ENCODE measurements at regions not wholly inside any gene's neighbourhood (a gene's known extent, or its start where the extent isn't known, plus 50 kb on each side); places are given as distances from the start of the nearest gene placed in this dataset.
"Not testable (repeated sequence)": the region's sequence is repeated elsewhere in the genome, so short reads cannot be mapped to it uniquely, and the experiment has no call there.

DNA sequence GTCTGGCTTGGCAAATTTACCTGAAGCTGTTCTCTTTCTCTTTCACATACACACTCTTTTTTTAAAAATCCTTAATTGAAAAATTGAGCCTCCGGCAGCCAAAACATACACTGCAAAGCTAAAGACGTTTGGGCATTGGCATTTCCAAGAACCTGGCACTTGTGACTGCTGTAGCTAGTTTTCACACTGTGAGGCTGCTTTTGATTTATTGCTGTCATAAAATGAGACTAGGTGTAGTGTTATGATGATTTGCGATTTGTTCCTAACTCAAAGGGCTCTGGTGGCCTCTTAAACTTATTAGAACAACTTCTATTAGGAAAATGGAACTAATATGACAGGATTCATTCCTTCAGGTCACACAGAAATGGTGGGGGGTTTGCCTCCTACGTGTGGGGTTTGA, 377.1 kb upstream of the FAR2 start:
- DNase-seq (ENCODE audit: low read depth) = no peak

DNA sequence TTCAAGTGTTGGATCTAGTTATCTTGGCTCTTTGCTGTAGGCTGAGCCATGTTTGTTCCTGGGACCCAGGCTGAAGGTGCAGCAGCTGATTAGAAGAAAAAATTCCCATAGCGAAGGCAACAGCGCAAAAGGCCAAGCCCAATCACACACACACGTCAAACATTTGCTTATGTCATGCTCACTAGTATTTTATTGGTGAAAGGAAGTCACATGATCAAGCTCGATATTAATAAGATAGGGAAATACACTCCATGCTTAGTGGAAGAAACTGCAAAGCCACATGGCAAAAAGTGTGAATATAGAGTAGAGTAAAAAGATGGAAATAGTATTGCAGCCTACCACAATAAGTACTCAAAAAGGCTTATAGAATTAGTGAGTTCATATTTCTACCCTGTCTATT, 373.5 kb upstream of the FAR2 start:
- DNase-seq (ENCODE audit: low read depth) = no peak

DNA sequence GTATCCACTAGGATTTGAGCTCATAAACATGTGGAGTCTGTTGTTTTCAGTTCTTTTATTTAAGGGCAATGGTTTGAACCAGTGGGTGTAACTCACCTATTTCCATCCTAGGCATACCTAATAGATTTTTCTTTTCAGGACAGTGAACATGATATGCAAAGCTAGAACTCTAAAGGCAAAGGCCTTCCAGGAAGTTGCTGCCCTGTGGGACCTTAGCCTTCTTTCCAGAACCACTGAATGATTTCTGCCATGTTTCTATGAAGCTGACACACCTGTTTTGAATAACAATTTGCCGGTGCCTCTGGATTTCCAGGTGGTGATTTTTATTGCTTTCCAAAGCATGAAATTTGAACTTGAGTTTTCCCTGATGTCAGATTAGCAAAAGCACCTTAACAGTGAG, 372.9 kb upstream of the FAR2 start:
- no peak for DNase-seq (ENCODE audit: low read depth)

DNA sequence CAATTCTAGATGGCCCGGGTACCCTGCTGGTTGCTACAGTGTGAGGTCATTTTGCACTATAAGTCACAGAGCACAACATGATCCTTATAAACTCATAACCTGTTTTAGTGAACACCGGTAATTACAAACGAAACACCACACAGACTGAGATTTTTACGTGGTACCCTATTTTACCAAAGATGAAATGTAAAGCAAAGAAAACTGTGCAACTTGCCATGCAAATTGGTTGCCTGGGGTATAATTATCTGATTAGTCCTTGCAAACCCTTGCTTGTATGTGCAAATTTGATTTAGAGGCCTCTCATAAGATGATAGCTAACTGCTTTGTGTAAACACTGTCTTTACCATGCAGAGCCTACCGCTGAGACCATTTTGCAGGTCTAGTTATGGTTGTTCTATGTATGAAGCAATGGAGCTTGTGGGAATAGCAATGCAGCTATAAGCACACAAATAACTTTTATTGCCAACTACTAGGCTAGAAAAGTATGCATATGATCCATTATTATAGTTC, 372.1 kb upstream of the FAR2 start:
- DNase-seq (ENCODE audit: low read depth) = no peak

DNA sequence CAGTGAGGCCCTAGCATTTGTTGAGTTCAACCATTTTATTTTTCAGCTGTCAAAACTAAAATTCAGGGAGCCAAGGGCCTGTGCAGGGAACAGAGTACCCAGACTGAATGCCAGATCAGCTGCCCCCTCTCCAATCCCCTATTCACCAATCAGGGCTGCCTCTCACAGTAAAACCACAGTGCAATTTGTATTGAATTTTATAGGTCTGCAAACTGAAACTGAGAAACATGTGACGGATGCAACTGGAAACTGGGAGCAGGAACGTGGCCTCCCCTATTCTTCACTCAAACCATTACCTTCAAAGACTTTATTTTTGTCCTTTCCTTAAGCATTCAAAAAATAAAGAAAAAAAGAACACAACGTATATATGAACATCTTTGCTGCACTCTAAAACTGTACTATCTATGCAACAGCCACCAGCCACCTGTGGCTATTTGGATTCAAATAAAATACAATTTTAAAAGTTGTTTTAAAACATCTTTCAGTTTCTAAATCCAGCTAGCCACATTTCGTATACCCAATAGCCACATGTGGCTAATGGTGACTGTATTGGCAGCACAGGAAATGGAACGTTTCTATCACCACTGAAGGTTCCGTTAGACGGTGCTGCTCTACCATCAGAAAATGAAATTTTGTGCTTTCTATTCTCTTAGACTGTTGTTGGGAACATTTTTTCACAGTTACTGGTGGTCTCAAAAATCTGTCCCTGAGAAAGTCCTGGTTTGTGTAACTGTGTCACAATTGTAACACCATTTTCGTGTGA, 371.3 kb upstream of the FAR2 start:
- no peak for DNase-seq (ENCODE audit: low read depth)

DNA sequence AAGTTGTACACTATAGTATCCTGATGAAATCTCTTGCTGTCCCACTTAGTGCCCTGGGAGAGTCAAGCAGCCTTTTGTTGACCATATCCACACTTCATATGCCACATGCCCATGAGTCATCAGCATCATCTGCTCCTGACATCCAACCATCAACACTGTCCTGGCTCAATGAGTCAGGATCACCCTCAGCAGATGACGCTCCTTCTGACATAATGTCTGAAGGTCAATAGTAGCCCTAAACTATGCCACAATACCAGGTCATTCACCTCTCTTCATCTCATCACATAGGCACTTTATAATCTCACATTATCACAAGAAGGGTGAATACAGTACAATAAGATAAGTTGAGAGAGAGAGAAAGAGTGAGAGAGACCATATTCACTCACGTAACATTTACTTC, 369.0 kb upstream of the FAR2 start:
- DNase-seq (ENCODE audit: low read depth) = peak; percentile 19

DNA sequence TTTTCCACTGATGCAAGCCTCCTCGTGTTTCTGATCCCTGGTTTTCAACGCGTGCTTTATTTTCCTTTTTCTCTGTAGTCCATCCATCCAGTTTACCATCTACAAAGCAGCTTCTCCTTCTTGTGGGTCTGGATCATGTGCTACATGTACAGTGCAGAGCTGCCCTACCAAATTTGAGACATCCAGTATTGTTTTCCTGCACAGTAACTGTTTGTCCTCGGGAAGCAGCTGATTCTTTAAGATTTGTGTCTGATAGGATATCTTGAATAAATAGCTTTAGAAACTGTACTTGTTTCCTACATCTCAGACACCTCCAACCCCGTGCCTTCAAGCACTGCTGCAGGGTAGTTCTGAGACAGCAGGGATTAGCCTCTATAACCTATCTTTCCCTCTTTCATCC, 368.1 kb upstream of the FAR2 start:
- DNase-seq (ENCODE audit: low read depth) = no peak

DNA sequence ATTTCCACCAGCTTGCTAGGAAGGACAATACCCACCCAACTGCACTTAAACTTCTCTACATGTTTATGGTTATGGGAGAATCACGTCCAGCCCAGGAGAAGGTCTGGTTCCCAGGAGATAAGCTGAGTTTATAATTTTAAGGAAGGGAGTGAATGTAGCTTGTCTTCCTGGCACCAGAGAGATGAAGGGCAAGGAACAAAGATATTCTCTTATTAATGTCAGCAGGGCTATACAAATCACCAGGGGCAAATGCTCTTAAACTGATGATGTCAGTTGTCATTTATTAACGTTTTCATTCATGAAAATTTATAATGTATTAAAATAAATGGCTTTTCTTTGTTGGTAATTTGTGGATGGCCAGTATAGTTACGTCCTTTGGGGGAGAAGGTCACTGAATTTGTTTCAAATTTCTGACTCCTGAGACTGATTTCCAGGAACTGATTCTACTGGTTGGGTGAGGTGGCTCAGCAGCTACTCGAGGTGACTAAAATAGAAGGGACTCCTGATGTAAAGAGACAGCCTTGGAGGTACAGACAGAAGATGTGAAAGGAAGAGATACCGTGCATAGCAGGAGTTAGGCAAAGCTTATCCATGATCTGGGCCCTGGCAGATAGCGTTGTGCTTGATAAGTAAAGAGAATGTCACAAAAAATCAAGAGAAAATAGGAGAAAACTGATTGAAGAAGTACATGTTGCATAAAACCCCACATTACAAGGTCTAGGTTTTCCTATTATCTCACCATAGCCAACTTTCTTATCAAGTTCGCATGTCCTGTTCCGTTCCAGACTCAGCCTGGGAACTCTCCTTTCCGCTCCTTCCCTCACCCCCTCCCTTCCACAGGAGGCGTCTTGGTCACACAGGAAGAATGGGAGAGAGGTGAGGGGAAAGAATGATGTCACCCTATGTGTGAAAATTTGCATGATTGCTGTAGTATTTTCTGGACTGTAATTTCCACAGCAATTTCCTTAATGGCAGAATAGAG, 367.1 kb upstream of the FAR2 start:
- no peak for DNase-seq (ENCODE audit: low read depth)

DNA sequence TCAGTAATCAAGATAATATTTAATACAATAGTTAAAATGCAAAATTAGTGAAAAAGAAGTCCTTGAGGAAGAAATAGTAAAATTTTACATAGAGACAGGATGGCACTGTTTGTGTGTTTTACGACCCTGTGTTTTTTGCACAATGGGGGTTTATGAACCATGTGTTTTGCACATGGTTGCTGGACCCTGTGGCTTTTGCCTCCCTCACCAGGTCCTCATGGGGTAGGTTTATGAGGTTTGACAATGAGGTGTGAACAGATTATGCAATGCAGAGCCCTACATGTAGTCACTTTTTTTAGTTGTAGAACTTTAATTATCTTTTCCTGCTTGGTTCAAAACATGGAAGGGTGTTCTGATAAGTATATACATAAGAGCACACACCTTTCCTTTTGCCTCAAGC, 366.3 kb upstream of the FAR2 start:
- no peak for DNase-seq (ENCODE audit: low read depth)

DNA sequence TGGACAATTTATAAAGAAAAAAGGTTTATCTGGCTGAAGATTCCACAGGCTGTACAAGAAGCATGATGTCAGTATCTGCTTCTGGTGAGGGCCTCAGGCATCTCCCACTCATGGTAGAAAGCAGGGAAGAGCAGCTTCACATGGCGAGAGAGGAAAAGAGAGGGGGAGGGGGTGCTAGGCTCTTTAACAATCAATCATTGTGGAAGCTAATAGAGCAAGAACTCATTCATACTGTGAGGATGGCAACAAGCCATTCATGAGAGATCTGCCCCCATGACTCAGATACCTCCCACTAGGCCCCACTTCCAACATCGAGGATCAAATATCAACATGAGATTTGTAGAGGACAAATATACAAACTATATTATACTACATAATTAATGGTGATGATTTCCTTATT, 361.9 kb upstream of the FAR2 start:
- DNase-seq (ENCODE audit: low read depth) = no peak

DNA sequence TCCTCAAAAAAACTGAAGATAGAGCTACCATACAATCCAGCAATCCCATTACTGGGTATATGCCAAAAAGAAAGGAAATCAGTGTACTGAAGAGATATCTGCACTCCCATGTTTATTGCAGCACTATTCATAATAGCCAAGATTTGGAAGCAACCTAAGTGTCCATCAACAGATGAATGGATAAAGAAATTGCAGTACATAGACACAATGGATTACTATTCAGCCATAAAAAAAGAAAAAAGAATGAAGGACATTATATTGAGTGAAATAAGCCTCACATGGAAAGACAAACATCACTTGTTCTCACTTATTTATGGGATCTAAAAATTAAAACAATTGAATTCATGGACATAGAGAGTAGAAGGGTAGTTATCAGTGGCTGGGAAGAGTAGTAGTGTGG, 360.8 kb upstream of the FAR2 start:
- DNase-seq (ENCODE audit: low read depth) = not testable (repeated sequence)

DNA sequence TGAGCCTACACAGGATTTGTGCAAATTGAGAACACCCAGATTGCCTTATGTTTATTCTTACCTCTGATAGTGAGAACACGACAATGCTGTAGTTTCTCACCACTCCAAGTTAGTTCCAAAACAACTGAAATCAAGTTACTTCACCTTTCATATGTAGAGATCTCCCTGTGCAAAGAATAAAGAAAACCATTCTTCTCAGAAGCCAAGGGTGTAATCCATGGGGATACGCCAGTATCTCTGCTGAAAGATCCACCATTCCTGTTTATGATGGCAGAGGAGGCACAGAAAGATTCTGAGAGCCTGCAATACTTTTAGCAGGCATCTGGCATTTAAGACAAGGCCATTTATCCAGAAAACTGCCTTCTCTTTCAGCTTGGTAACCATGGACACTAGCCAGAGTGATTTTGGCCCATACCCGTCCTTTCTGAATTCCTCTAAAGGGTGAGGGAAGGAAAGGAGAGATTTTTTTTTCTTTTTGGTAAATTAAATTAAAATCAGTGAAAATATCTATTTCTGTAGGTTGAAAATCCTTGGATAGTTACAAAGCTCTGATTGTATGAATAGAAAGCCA, 355.4 kb upstream of the FAR2 start:
- DNase-seq (ENCODE audit: low read depth) = no peak

DNA sequence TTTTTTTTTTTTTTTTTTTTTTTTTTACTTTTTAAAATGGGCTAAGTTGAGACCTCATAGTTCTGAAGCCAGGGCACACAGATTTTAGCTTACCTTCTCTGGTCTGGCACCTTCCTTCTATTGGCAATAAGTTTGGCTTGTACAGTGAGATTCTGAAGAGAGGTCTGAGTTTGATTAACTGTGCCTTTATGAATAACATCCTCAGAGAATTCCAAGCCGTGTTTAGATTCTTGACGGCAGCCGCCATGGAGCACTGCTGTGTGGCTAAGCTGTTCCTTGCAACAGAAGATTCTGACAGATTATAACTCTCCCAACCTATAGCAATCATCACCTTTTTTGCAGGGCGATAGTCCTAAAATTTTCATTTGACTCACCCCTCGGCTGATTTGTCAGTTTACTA, 354.9 kb upstream of the FAR2 start:
- DNase-seq (ENCODE audit: low read depth) = no peak

DNA sequence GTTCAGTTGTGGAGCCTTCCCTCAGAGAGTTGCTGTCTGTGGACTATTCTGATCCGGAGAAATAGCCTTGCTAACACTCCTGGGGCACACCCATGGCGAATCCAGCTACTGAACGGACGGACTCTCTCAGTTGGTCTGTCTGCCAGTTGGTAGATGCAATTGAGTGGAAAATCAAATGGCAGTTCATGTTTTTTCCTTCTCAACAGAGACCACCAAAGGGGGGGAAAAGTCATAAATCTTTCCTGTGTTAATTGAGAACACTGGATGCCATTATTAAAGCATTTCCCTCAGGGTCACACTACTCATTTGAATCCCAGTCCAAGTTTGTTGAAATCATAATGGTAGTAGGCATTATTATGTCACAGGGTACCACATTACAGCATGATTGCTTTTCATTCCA, 354.3 kb upstream of the FAR2 start:
- no peak for DNase-seq (ENCODE audit: low read depth)

DNA sequence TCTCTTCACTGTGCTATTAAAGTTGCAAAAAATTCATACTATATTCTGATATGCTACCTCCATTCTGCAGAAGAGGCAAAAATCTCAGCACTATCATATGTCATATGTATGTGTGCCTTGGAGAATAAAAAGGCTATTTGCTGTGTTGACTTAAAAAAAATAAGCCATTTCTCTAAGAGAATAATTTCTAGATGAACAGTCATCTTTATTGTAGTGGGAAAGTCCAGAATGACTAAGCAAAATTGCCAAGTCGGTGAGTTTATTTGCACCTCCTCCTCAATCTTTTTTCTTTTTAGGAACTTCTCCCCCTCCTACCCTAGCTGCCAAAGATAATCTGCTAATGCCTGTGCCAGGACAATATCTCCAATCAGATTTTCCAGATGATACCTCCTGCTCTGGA, 353.8 kb upstream of the FAR2 start:
- no peak for DNase-seq (ENCODE audit: low read depth)

DNA sequence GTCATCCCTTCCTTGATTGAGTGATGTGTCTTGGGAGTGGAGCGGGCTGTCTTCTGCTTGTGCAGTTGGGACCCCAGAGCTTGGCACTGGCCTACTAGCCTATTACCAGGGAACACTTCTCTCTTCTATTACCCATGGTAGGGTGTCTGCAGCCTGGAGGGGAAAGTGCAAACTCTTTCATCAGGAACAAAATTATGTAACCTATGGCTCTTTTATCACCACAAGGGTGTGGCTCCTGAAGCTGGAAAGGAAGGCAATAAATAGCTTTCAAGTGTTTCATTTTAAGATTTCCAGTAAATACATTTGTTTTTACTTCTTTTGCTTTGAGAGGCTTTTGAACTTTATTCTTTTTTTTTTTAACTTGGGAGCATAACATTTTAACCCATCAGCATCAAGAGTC, 349.7 kb upstream of the FAR2 start:
- DNase-seq (ENCODE audit: low read depth) = no peak

DNA sequence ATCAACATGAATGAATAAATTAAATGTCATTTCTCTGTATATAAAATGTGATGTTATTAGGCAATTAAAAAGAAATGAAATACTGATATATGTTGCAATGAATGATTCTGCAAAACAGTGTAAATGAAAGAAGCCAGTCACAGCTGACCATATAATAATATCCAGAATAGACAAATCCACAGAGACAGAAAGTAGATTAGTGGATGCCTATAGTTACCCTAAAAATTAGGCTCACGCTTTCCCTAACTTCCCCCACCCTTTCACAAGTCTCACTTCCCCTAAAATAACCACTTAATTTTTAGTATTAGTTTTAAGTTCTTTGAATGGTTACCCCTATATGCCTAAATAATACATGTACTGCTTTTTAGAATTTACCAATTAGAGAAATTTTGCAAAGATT, 348.9 kb upstream of the FAR2 start:
- DNase-seq (ENCODE audit: low read depth) = no peak

DNA sequence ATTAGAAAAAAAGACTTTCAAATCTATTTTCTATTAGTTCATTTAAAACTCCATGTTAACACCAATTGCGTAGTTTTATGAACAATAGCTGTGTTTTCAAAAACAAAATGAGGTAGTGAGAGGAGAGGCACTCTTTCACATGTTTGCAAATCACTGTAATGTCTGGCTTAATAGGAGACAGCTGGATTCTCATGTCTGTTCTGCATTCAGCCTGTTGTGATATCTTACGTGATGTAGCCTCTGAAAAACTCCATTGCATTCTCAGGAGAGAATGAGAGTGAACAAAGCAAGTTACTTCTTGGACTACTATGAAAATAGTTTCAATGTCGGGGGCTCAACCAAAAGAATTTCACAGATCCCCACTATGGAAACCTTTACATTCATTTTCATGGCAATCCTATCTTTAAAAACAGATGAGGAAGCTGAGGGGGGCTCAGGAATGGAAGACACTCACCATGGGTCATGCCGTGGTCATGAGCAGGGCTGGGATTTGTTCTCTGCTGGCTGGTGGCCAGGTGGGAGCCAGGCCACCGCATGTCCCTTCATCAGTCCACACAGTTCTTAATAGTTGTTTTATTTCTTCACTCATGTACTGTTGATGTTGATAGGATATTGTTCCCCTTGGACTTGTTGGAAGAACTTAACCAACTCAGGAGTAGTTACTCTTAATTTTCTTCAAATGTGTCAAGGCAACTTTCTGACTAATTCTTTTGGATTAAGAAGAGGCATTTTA, 346.2 kb upstream of the FAR2 start:
- no peak for DNase-seq (ENCODE audit: low read depth)

DNA sequence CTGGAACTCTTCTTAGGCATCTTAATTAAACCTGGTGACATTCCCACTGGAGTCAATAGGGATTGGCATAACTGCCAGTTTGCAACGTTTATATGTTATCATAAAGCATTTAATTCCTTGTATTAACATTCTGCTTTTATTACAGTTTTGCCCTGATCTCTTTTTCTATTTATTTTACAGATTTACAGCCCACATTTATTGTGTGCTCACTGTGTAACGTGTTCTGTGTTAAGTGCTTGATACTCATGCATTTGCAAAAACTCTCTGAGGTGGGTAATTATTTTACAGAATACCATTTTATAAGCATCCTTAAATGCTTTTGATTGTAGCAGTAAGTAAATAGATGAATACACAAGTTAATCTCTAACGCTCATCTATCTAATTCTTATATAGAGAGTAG, 341.5 kb upstream of the FAR2 start:
- DNase-seq (ENCODE audit: low read depth) = no peak

DNA sequence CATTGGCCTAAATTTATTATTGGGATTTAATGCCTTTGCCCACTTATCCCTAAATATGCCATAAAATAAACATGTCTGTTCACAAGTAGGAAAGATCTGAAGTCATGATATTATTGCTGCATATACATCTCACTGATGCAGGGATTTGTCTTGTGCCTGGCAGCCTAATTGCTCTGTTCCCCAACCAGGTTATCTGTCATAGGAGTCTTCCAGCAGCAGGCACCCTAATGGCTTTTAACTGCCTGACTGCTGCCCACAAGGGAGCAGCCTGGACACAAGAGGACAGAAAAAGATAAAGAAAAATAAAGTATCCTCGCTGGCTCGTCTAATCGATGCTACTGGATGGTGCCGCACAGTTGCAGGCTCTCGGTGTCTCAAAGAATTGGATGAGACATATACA, 337.6 kb upstream of the FAR2 start:
- DNase-seq (ENCODE audit: low read depth) = no peak

DNA sequence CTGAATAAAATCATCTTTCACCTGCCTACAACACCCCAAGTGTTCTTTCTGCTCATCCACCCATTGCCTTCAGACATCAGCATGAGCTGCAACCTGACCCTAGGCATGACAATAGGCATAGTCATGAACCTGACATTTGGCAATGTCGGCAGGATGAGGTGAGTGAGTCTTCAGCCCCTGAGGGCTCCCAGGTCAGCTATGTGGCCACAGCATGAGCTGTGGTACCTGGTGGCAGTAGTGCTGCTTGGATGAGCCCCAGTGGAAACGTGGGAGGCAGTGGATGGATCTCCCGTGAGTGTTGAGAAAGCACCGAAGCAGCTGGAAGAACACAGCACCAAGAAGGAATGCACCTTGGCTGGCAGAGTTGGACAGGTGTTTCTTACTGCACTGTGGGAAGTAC, 334.8 kb upstream of the FAR2 start:
- DNase-seq (ENCODE audit: low read depth) = no peak

DNA sequence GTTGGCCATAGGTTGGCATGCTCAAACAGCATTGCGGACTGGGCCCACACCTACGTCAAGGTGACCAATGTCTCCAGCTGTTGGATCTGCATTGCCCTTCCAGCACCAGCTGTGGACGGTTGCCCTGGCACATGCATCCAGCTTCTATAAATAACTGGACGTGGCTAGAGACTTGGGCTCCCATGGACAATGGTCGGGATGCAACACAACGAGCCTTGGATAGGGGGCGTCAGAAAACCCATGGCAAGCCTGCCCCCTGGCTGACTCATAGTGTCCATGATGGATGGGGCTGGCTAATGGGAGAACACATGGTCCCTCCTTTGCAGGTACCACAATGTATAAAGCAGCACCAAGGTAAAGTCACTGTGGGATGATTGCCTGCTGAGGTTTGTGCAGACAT, 331.6 kb upstream of the FAR2 start:
- DNase-seq (ENCODE audit: low read depth) = no peak
